HG02571 (cell line): ENCODE measurements at regions not wholly inside any gene's neighbourhood (a gene's known extent, or its start where the extent isn't known, plus 50 kb on each side); places are given as distances from the start of the nearest gene placed in this dataset.

Source experiments
- ATAC-seq: cut with Tn5 transposase; IDR thresholded peaks from one replicate; pipeline ENCODE4 v1.9.1; 2021; ENCODE audit warnings: mild to moderate bottlenecking, moderate library complexity; ENCODE audit not compliant: unreplicated experiment

DNA sequence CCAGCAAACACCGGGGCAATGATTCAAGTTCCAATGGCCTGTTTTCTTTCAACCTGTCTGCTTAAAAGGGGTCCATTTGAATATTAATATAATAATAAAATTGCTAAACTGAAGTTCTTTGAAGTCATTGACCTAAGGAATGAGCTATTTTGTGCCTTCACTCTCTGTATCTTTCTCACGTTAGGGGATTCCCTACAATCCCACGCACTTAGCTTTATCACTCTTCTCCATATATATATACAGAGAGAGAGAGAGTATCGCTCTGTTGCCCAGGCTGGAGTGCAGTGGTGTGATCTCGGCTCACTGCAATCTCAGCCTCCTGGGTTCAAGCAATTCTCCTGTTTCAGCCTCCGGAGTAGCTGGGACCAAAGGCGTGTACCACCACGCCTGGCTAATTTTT, 83.9 kb upstream of the NWD2 start:
- ATAC-seq: no peak

DNA sequence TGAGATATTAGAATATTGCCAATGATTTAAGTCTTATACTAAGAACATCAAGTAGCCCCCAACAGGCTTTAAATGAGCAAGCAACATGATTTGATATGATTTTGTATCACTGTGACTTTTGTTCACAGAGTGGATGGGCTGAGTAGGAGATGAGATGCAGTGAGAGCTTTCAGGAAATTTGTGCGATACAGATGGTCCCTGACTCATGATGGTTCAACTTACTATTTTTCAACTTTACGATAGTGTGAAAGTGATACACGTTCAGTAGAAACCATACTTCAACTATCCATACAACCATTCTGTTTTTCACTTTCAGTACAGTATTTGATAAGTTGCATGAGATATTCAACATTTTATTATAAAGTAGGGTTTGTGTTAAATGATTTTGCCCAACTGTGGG, 78.7 kb upstream of the NWD2 start:
- no peak for ATAC-seq

DNA sequence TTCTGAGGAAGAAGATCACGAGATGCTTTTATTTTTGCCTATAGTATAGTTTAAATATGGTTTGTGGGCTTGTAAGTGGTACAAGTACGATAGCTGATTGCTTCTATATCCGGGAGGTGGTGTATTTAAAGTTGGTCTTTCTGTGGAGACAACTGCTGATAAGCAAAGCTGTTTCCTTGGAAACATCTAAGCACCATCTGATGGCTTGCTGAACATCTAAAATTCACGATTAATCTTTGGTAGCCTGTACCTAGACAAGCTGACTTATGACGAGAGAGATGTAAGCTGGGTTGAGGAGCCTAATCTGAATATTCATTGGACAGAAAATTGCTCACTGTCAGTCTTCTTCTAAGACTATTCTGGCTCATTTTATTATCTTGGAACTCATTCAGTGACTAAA, 74.6 kb upstream of the NWD2 start:
- ATAC-seq: no peak

DNA sequence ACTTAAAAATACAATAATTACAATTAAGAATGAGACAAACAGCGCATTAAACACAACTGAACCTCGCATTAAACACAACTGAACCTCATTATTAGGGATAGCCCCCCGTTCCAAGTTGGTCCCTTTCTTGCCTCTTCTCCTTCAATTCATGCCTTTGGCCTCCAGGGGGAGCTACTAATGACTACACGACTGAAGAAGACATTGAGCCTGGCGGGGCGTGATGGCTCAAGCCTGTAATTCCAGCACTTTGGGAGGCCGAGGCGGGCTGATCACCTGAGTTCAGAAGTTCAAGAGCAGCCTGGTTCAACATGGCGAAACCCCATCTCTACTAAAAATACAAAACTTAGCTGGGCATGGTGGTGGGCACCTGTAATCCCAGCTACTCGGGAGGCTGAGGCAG, 56.4 kb upstream of the NWD2 start:
- ATAC-seq: no peak
